ENCODE measurements at regions not wholly inside any gene's neighbourhood (a gene's known extent, or its start where the extent isn't known, plus 50 kb on each side); places are given as distances from the start of the nearest gene placed in this dataset.

DNA sequence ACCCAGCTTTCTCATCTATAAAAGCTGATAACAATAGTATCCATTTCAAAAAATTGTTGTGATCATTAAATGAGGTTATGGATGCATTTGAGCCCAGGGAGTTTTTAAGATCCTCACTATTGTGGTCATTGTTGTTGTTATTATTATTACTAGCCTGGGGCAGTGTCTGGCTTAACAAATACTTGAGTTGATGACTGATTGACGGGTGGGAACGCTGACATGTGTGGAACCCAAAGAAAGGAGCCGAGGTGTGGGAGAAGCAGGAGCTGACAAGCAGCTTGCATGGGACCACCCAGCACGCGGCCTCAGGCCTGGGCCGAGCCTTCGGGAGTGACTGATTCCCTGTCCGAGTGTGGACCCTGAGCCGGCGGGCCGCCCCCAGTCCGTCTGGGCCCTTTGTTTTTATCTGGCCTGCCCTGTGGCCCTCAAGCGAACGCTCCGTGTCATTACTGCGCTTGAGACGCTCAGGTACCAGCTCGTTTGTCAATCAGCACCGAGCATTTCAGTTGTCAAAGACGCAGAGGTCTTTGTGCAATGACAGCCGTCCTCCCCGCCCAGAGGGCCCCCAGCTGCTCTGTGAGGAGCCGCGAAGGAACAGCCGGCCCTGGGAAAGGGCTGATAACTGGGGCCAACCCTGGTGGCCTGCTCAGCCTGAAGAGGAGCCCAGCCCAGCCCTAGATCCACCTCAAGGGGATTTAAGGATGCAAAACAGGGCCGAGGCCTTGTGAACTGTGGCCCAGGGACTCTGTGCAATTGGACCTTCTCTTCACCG, 132.9 kb upstream of the FOXF1 start:
- no peaks in the 10 kb centered on the region for H3K4me1 Mint-ChIP-seq
- H3K36me3 Mint-ChIP-seq: no peaks in the 10 kb centered on the region
- H3K27ac Mint-ChIP-seq: no peak overlapping the region
- H3K9me3 Mint-ChIP-seq: peaks cover 0 to 13% (median 3%) of the 10 kb centered on the region in 3 donors
- peaks cover 7% of the 10 kb centered on the region for H3K27me3 Mint-ChIP-seq
- H3K4me3 Mint-ChIP-seq: no peak overlapping the region

- H3K9me3 Mint-ChIP-seq: peaks cover 0 to 13% (median 3%) of the 10 kb centered on the region in 3 donors
- H3K4me1 Mint-ChIP-seq: no peaks in the 10 kb centered on the region
- H3K27ac Mint-ChIP-seq: no peak overlapping the region
- H3K27me3 Mint-ChIP-seq: peaks cover 11% of the 10 kb centered on the region
- no peaks in the 10 kb centered on the region for H3K36me3 Mint-ChIP-seq
- H3K4me3 Mint-ChIP-seq: no peak overlapping the region
Observed at GRCh38 chr16:86378128-86378527, 132.2 kb upstream of the FOXF1 start.

DNA sequence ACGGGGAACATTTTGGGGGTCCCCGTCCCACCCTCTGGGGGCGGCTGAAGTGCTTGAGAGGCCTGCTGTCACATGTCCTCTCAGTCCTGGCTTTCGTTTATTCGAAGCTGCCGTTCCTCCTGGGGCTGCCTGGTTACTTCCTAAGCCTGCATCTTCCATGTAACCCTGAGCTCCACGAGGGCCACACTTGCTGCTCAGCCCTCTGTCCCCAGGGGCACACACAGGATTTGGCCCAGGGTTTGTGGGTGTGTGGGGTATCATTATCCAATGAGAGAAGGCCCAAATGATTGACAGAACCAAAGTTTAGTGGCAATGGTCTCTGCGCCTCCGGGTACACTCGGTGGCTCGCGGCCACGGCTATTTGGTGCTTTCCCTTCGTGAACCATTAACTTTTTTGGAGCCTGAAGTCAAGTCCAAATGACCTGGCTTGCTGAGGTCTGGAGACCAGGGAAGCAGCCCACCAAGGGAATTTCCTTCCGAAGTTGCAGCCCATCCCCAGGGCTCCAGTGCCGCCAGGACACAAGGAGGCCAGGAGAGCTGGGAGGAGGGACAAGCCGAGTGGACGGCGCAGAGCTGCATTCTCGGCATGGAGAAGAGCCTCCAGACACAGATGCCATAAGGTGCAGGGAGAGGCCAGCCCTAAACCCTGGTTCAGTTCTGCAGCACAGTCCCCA, 131.4 kb upstream of the FOXF1 start:
- Mint-ChIP-seq H3K4me1 (peaks cover 0 to 2% (median 0%) of the 10 kb centered on the region in 3 donors), H3K36me3 (no peaks in the 10 kb centered on the region), H3K27ac (no peak overlapping the region), H3K27me3 (peaks cover 10% of the 10 kb centered on the region), H3K9me3 (peaks cover 0 to 13% (median 3%) of the 10 kb centered on the region in 3 donors), H3K4me3 (no peak overlapping the region)

DNA sequence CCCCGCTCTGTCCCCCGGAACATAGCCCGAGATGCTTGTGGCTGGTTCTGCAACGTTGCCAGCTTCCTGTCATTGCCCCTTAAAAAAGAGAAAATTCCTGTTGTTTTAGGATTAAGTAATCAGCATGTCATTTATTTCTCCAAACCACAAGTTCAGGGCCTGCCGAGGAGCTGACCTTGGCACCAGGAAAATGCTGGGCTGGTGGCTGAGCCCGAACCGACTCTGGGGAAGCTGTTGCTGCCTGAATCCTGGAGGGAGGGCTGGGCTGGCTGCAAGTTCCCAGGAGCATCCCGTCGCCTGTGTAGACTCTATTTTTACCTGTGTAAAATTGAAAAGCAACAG, 130.9 kb upstream of the FOXF1 start:
- H3K9me3 Mint-ChIP-seq: peaks cover 0 to 8% (median 3%) of the 10 kb centered on the region in 3 donors
- H3K27ac Mint-ChIP-seq: no peak overlapping the region
- peaks cover 0 to 2% (median 0%) of the 10 kb centered on the region in 3 donors for H3K4me1 Mint-ChIP-seq
- H3K27me3 Mint-ChIP-seq: peaks cover 8% of the 10 kb centered on the region
- no peak overlapping the region for H3K4me3 Mint-ChIP-seq
- H3K36me3 Mint-ChIP-seq: no peaks in the 10 kb centered on the region

GRCh38 chr16:86380030-86380429, 130.3 kb upstream of the FOXF1 start:
- Mint-ChIP-seq H3K9me3 (peaks cover 0 to 6% (median 3%) of the 10 kb centered on the region in 3 donors), H3K27ac (no peak overlapping the region), H3K4me3 (no peak overlapping the region), H3K4me1 (peaks cover 0 to 2% (median 0%) of the 10 kb centered on the region in 3 donors), H3K36me3 (no peaks in the 10 kb centered on the region), H3K27me3 (peaks cover 8% of the 10 kb centered on the region)

DNA sequence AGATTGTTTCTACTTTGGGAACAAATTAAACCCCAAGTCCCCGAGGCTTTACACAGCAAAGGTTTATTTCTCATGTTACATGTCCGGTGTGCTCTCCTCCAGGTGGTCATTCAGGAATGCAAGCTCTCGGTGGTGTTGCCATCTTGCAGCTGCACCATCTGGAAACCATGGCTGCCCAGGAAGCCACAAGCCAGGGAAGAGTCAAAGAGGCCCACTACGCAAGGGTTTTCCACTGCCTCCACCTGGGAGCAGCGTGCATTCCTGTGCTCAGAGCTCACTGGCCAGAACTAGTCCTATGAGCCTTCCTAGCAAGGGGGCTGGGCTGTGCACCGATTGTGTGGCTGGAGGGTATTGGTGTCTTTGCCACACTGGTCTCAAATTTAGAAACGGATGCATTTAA, 128.8 kb upstream of the FOXF1 start:
- no peak overlapping the region for H3K4me3 Mint-ChIP-seq
- H3K27ac Mint-ChIP-seq: no peak overlapping the region
- H3K27me3 Mint-ChIP-seq: peaks cover 8% of the 10 kb centered on the region
- peaks cover 0 to 2% (median 0%) of the 10 kb centered on the region in 3 donors for H3K4me1 Mint-ChIP-seq
- no peaks in the 10 kb centered on the region for H3K36me3 Mint-ChIP-seq
- H3K9me3 Mint-ChIP-seq: peaks cover 0 to 3% (median 3%) of the 10 kb centered on the region in 3 donors

DNA sequence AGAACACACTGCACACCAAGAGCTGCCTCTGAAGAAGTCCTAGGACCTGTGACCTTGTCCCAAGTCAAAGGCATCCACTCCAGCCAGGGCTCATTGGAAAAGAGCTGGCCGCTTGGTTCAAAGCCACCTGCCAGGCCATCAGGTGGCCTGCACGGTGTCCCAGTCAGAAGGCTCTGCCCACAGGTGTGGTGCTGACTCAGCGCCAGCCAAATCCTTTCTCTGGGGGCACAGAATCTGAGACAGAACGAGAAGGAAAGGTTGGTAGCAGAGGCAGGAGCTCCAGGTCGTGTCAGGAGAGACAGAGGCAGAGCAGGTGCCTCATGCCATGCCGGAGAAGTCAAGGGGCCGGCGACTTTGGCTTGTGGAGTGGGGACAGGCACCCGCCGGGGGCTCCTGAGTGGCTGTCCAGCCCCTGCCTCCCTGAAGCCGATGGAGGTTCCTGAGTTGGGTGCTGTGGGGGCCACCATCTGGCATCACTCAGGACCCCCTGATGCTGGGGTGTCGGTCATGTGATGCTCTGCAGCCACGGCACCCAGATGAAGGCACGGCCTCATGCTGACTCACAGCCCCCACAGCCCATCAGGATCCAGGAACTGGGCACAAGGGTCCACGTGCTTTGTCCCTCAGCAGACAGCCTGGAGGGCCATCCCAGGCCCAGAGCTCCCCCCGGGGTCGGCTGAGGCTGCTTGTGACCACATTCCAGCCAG, 128.1 kb upstream of the FOXF1 start:
- no peaks in the 10 kb centered on the region for H3K36me3 Mint-ChIP-seq
- H3K4me3 Mint-ChIP-seq: no peak overlapping the region
- no peak overlapping the region for H3K27ac Mint-ChIP-seq
- peaks cover 8% of the 10 kb centered on the region for H3K27me3 Mint-ChIP-seq
- H3K4me1 Mint-ChIP-seq: peaks cover 0 to 2% (median 0%) of the 10 kb centered on the region in 3 donors
- H3K9me3 Mint-ChIP-seq: no peaks in the 10 kb centered on the region

GRCh38 chr16:86382774-86383407, 127.4 kb upstream of the FOXF1 start:
- no peak overlapping the region for H3K27ac Mint-ChIP-seq
- H3K27me3 Mint-ChIP-seq: peaks cover 8% of the 10 kb centered on the region
- peaks cover 0 to 2% (median 0%) of the 10 kb centered on the region in 3 donors for H3K4me1 Mint-ChIP-seq
- H3K36me3 Mint-ChIP-seq: no peaks in the 10 kb centered on the region
- no peak overlapping the region for H3K4me3 Mint-ChIP-seq
- H3K9me3 Mint-ChIP-seq: no peaks in the 10 kb centered on the region

- H3K4me1 Mint-ChIP-seq: peaks cover 0 to 2% (median 0%) of the 10 kb centered on the region in 3 donors
- no peaks in the 10 kb centered on the region for H3K9me3 Mint-ChIP-seq
- H3K27me3 Mint-ChIP-seq: peaks cover 8% of the 10 kb centered on the region
- H3K4me3 Mint-ChIP-seq: peak overlapping the region in 1 of 4 donors; percentile 47
- H3K36me3 Mint-ChIP-seq: no peaks in the 10 kb centered on the region
- no peak overlapping the region for H3K27ac Mint-ChIP-seq
Observed at GRCh38 chr16:86383488-86384262, 126.7 kb upstream of the FOXF1 start.

- H3K36me3 Mint-ChIP-seq: no peaks in the 10 kb centered on the region
- no peaks in the 10 kb centered on the region for H3K9me3 Mint-ChIP-seq
- H3K27me3 Mint-ChIP-seq: peaks cover 8% of the 10 kb centered on the region
- peaks cover 0 to 2% (median 0%) of the 10 kb centered on the region in 3 donors for H3K4me1 Mint-ChIP-seq
- no peak overlapping the region for H3K27ac Mint-ChIP-seq
- no peak overlapping the region for H3K4me3 Mint-ChIP-seq
Observed at GRCh38 chr16:86384263-86384649, 126.1 kb upstream of the FOXF1 start.

GRCh38 chr16:86384980-86385379, 125.3 kb upstream of the FOXF1 start:
- H3K27me3 Mint-ChIP-seq: peaks cover 8% of the 10 kb centered on the region

GRCh38 chr16:86387468-86388440, 122.6 kb upstream of the FOXF1 start:
- no peak overlapping the region for H3K27ac Mint-ChIP-seq
- no peaks in the 10 kb centered on the region for H3K36me3 Mint-ChIP-seq
- no peak overlapping the region for H3K4me3 Mint-ChIP-seq
- no peaks in the 10 kb centered on the region for H3K9me3 Mint-ChIP-seq
- H3K27me3 Mint-ChIP-seq: peaks cover 11% of the 10 kb centered on the region
- peaks cover 0 to 2% (median 0%) of the 10 kb centered on the region in 3 donors for H3K4me1 Mint-ChIP-seq

More at GRCh38 chr16:86384980-86385379, 125.3 kb upstream of the FOXF1 start:
- Mint-ChIP-seq H3K4me3 (no peak overlapping the region), H3K9me3 (no peaks in the 10 kb centered on the region), H3K4me1 (peaks cover 0 to 2% (median 0%) of the 10 kb centered on the region in 3 donors), H3K27ac (no peak overlapping the region), H3K36me3 (no peaks in the 10 kb centered on the region)

GRCh38 chr16:86388976-86389375, 121.4 kb upstream of the FOXF1 start:
- Mint-ChIP-seq H3K4me1 (no peaks in the 10 kb centered on the region), H3K27ac (no peak overlapping the region), H3K27me3 (peaks cover 5% of the 10 kb centered on the region), H3K4me3 (no peak overlapping the region), H3K36me3 (no peaks in the 10 kb centered on the region), H3K9me3 (no peaks in the 10 kb centered on the region)

All from IgD-negative memory B cell (primary cell).